8988T (cell line): ENCODE measurements at regions not wholly inside any gene's neighbourhood (a gene's known extent, or its start where the extent isn't known, plus 50 kb on each side); places are given as distances from the start of the nearest gene placed in this dataset.
A peak's percentile ranks its signal among the peaks of the same experiment; 100 is the strongest.

Experiments used
- DNase-seq: peaks from one replicate; pipeline ENCODE4 v3.0.0; 2011

DNA sequence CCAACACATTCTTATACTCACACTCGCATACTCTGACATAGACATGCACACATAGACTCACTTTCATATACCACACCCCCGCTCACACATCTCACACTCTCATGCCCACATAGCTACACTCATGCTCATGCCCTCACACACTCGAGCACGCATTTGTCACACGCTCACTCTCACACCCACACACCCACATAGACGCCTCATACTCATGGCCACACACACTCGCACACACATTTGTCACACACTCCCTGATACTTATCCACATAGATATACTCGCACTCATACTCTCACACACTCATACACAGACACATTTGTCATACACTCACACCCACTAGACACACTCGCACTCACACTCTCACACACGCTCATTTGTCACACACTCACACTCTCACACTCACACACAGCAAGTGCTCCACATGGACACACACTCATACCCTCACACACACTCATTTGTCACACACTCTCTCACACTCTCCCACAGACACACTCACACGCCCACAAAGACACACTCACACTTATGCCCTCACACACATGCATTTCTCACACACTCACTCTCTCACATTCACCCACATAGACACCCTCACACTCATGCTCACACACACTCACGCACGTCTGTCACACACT, 50.9 kb downstream of the TNP1 start:
- DNase-seq, result no peak

DNA sequence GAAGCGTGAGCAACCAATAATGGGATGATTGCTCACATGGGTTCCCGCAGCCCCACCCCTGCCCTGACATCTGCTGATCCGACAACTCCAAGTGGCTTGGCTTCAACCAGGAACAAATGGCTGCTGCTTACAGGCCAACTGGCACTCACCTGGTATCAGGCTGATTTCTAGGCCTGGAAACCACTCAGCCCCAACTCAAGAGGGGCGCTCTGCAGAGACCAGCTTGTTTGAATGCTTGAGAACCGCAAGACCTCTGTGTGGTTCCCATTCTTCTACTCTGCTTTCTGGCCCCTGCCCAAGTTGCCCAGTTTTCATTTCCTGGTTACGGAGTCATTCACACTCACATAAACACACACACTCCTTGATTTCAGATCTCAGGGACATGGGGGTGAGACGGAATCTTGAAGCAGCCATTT, 52.0 kb downstream of the TNP1 start:
- DNase-seq, result no peak

GRCh38 chr2:216804357-216805350, 55.2 kb downstream of the TNP1 start:
- no peak for DNase-seq

- no peak for DNase-seq
These were observed 56.1 kb downstream of the TNP1 start for GRCh38 chr2:216803791-216804190.

DNA sequence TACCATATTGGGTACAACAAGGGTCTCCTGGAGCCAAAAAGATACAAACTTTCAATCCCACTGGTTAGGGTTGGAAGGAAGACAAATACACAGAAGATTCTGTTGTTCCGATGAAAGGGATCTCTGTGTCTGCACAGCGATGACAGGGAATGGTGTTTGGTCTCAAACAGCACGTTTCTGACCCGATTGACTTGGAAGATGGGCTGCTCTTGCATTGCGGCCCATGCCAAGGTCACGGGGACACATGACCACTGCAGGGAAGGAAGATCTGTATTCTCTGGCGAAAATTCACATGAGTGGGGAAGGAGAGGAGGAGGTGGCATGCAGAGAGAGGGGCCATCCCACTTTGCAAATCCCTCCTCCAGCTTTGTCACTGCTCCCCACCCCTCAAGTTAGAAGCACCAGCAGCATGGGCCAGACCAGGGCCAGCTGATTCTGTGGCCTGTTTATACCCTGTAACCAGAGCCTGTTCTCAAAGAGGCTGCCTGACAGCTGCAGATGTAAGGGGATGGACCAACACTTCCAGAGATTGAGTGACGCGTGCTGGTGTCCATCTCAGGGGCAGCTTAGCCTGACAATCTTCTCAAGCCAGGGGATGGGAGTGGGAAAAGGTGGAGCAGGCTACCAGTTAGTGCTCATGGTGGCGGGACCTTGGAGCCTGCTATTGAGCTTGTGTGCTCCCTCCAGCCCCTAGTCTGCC, 57.2 kb downstream of the TNP1 start:
- DNase-seq, result no peak

DNA sequence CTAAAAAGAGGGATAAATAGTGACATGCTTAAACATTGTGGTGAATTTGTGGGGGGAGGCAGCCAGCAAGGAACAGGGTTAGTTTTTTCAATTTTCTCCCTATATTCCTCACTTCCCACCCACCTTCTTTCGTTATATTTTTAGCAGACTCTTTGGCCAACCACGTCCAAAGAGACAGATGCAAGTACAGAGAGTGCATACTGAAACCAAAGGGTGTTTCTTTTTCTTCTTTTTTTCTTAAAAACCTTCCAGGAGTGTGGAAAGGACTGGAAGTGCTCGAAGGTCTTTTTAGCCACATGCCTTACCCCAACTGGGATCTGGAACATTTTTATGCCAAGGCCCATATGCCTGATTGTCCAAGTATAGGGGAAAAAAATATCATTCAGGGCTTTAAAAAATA, 59.0 kb downstream of the TNP1 start:
- no peak for DNase-seq

GRCh38 chr2:216799873-216800431, 59.9 kb downstream of the TNP1 start:
- DNase-seq, result no peak

DNA sequence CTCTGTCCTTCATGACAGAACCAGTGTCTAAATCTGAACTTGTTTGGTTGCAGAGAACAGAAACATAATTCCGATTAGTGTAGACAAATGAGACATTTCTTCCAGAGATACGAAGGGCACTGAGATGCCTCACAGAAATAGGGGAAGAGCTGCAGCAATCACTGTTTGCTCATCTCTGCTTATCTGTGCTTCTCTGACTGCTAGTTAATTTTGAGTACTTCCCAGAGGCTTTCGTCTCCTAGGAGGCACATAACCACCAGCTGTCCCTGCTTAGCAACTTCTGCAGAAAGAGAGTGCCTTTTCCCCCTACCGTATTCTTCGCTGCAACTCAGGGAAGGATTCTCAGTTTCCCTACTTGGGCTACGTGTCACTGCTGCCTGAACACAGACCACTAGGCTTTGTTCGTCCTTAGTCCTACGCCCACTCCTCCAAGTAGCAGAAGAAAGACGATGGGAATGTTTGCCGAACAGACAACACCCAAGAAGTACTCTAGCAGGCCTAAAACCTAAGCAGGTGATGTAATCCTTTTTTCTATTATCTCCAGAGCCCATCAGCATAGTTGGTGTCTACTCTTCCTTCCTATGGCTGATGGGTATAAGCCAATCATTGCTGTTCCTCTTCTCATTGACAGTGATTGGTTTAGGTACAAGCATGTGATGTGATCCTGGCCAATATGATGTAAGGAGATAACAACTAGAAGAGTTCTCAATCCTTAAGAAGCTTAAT, 63.6 kb downstream of the TNP1 start:
- DNase-seq, result no peak

DNA sequence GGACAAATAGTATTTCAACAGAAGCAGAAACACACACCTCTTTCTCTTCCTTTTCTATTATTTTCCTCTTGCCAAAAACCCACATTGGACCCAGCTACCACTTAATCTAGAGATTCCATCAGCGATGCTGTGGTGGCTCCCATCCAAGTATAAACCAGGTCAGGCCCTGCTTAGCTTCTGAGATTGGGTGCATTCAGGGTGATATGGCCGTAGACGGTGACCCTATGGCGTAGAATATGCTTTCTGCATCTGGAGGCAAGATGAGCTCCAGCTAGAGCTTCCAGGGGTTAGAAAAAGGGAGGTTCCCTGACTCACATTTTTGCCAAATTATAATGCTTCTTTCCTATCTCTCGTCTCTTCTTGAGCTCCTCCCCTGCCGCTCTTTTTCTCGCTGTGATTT, 66.5 kb downstream of the TNP1 start:
- DNase-seq, result no peak

DNA sequence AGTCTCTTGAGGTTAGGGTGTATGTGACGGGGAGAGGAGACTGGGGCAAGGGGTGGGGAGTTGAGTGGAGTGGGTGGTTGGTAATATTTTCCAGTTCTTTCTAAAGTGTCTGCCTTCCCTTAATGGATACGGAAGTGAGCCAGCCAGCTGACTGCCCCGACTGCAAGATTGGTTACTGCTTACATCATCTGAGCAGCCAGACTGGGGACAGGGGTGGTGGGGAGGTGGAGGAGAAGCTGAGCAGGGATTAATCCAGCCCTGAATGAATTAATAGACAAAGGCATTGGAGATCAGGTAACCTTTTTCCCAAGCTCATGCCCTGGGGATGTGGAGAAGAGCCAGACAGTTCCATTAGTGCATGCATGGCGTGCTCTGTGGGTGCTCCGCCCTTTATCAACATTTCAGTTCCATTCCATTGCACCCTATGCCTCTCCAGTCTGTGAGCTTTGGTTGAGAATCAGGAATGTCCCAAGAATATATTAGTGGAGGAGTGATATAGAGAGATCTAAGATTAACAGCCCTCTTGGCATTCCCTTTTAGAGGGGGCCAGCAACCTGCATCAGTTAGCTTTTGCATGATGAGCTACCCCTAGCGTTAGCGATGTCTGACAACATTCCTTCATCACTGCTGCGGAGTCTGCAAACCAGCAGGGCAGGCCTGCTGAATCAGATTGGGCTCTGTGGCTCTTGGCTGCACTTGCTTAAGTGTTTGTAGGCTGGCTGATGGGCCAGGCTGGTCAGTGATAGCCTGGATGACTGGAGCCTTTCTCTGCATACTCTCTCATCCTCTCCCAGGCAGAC, 67.4 kb downstream of the TNP1 start:
- DNase-seq, result no peak

DNA sequence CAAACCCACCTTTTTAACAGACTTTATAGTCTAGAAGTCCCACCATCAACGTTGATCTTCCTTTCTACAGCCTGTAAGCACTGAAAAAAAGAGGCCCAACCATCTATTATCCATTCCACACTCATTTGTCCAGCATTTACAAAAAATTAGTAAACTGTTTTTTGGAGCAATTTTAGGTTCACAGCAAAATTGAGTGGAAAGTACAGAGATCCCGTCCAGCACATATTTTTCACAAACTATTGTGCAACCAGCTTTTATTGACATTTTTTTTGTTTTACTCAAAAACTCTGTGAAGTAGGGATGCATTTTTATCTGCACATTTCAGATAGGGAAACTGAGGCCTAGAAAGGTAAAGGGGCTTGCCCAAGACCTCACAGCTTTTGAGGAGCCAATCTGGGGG, 68.6 kb downstream of the TNP1 start:
- DNase-seq, result no peak

GRCh38 chr2:216789081-216789480, 70.8 kb downstream of the TNP1 start:
- no peak for DNase-seq

DNA sequence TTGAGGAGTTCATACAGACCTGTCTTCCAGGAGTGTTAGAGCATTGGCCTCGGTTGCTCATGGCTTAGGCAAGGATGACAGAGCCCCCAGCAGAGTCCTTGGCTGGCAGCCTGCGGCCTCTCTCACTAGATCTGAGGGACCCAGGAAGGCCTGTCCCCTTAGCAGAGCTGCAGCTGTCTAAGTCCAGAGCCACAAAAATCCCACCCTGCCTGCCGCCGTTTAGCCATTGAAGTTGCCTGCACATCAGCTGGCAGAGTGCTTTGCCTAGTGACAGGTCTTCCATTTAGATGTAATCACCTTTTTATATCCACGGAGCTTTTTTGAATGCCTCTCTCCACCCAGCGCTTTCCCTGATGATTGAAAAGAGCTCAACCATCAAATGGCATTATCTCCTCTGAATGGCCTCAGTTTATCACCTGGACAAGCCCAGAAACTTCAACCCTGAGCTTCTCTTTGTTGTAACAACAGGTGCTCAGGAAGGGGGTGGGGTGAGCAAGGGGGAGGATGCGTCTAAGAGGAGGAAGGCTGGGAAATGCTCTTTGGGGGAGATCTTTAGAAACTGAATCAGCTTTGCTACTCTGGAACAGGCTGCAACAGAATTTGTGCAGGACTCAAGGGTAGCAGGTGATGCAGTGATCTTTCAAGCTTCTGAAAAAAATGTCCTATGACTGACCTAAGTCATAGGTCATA, 71.9 kb downstream of the TNP1 start:
- DNase-seq, result no peak

DNA sequence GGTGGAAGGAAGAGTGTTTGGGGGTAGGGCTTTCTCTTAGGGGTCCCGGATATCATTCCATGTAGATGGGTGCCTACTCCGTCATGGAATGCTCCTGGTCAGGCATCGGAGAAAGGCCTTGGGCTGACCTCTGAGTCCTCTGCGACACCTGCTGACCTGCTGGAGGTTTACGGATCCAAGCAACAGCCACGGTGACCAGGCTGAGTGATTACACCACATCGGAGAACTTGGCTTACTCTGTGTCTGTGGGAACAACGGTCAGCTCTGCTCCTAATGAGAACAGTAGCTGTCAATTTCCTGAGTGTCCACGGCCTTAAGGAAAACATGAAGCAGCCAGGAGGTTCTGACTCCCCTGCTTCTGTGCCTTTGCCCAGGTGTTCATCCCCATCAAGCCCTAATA, 73.2 kb downstream of the TNP1 start:
- DNase-seq, result no peak

- DNase-seq, result no peak
These were observed 75.4 kb downstream of the TNP1 start for GRCh38 chr2:216784456-216784855.

- no peak for DNase-seq
These were observed 78.2 kb downstream of the TNP1 start for GRCh38 chr2:216781709-216782108.

DNA sequence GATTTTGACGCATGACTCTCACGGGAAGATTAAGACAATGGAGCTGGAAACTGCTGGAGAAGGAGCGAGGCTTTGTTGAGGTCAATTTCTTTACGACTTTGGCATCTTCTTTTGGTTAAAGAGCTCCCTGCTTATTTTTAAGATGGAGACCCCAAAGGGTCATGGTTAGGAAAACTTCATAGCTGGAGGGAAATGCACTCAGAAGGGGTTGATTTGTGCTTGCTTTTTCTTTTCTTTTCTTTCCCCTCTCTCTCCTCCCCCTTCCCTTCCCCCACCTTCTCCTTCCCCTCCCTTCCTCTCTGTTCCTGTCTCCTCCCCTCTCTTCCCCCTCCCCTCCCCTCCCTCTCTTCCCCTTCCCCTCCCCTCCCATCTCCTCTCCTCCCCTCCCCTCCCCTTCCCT, 79.0 kb downstream of the TNP1 start:
- no peak for DNase-seq

- peak; percentile 68 for DNase-seq
These were observed 82.1 kb downstream of the TNP1 start for GRCh38 chr2:216777637-216778273.

DNA sequence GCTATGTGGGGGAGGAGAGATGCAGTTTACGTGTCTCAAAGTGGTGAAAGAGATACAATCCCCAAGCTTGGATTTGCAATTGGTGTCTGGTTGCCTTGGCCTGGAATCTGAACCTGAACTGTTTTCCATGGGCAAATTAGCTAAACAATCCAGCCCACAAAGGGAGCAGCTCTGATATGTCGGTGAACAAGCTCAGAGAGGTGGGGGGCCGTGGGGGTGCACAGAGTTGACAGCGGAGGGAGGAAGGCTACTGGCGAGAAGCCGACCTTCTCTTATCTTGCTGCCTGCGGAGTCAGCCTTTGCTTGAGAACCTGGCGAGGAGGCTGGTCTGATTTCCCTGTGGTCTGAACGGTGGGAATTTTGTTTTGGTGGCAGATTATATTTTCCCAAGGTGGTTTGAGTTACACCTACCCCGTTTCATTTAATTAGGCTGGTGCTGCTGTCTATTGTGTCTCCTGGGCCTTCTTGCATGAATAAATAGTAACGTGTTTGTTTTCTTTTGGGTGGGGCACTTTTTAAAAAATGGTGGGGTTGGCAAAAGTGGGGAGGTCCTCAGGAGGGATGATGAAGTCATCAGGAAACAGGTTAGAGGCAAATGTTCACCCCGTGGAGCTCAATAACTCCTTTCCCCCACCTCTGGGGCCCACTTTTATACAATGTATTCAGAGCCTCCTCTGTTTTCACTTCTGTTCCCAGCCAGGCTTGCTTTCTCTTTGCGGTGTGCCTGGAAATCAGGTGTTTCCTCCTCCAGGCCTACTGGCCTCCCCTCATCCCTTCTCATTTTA, 80.9 kb upstream of the IGFBP5 start:
- DNase-seq, result no peak

DNA sequence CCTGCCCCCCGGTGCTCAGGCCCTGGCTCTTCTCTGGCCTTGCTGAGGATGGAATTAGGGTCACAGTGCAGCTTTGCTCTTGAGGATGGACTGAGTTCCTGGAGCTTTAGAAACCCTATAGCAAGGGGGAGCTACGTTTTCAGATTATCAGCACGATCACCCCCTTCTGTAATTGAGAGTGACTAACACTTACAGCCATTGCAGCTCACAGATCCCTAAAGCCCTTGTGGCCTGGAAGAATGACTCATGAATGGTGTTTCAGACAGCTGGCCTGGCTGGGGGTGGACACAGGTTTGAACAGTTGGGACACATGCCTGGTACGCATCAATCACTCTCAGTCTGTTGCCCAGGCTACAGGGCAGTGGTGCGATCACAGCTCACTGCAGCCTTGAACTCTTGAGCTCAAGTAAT, 79.7 kb upstream of the IGFBP5 start:
- no peak for DNase-seq
